ENCODE measurements at regions not wholly inside any gene's neighbourhood (a gene's known extent, or its start where the extent isn't known, plus 50 kb on each side); places are given as distances from the start of the nearest gene placed in this dataset.

GRCh38 chr5:152505442-152506042 is 100.5 kb upstream of the NMUR2 start:
- TF ChIP-seq CTCF (IDR thresholded peaks at IDR 0.05), result peak; percentile 24 to 37
- TF ChIP-seq POLR2A (IDR thresholded peaks at IDR 0.05), result no peak
- no peak for TF ChIP-seq POLR2AphosphoS5 (IDR thresholded peaks at IDR 0.05)
